Endometrium (tissue), 2 donors: ENCODE measurements at regions not wholly inside any gene's neighbourhood (a gene's known extent, or its start where the extent isn't known, plus 50 kb on each side); places are given as distances from the start of the nearest gene placed in this dataset.

Source experiments
- FAIRE-seq: peaks from 2 replicates; lab custom pipeline; 2012; peaks lifted over from hg19 to GRCh38; lab: Jason Lieb, UNC
- donor health status: control.
- donor health status: control.

DNA sequence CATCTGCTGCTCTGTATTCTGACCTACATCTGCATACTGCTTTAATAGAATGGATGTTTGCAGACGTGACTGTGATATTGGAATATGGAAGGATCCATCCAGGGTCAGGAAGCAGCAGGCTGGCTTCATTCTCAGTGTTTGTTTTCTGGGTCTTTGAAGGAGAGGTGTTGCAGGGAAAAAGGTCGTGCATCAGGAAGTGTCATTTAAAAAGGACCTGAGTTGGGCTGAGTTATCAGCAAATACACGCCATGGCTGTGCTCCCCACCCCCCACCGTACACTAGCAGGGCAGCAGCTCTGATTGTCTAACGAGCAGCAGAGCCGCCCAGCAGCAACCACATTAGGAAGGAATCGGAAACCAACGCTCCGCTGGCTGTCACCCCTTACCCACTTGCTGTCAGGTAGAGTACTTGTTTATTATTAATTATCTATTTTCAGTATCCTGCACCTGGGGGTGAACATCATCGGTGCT, 63.1 kb upstream of the STEAP1B start:
- no peak for FAIRE-seq

DNA sequence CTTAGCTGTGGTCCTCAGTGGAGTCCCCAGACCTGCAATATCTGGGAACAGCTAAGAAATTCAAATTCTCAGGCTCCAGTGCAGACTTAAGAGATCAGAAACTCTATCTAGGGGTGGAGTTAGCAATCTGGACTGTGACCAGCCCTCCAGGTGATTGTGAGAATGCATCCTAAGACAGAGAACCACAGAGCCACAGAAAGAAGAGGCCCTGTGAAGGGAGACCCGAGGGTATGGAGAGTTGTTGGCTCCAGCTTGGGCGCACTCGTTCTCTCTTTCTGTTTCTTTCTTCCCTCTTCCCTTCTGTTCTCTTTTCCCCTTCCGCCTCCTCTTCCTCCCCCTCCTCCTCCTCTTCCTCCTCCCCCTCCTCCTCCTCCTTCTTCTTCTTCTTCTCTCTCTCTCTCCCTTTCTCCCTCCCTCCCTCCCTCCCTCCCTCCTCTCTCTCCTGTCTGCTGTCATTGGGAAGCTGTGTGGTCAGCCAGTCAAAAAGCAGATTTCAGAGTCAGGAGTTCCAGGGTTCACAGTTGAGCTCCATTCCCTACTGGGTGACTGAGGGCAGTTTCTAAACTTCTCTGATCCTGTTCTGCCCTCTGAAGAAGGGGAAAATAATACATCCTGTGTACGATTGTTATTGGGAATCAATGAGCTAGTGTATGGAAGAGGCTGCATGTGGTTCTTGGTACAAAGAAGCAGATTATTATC, 62.1 kb upstream of the STEAP1B start:
- FAIRE-seq = no peak

DNA sequence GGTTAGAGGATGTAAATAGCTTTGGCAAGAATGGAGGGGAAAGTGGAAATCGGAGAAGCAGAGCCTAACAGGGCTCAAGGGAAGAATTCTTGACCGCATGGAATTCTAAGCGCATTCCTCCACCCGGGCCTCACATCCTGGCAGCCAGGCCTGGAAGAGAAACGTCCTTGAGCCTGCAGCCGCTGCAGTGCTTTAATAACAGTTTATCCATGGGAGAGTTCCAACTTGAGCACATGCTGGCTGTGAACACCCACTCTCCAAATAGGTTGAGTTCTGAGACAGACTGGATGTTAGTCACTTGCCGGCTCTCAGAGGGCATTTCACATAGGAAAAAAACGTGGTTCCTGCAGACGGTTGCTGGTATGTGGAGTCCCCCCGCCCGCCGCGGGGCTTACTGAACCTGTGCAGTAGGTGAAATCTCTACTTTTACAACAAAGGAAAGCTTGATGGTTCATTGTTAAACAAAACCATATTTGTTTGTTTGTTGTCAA, 61.4 kb upstream of the STEAP1B start:
- FAIRE-seq = no peak

DNA sequence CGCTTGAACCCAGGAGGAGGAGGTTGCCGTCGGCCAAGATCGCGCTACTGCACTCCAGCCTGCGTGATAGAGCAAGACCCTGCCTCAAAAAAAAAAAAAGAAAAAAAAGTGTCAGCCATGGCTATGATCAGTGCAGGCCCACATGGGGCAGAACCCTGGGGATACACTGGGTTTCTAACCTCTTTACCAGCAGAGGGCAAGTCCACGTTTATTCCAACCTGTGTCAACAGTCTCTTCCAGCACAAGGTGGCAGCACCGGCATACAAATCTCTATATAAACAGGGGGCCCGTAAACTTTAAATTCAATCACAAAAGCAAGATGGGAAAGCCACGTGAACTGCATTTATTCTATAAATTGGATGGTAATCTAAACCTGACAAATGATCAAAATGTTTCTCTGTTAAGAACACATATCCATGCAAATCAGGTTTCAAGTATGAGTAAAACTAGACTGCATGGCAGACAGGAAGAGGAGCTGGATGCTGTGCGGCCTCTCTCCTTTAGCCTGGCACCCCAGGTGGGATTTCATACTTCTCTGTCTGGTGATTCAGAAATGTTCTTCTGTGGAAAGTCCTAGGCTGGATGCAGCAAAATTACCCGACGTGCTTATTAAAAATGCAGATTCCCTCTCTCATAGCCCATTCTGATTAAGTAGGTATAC, 60.0 kb upstream of the STEAP1B start:
- peak; percentile 53 for FAIRE-seq

DNA sequence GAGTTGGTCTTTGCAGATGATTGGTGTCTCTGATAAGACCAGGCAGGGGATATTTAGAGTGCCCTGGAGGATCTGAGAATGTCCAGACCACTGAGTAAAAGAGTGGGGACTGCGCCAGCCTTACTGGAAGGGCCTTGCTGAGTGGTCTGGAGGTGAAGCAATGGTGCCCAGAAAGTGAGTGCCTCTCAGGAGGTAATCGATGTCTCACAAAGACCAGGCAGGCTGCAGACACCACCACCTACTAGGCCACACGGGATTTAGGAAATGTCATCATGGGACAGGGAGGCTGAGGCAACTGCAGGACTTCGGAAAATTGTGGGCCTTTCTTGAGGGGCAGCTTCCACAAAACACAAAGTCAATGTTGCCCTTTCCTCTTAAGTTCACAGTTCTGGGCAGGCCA, 57.2 kb upstream of the STEAP1B start:
- FAIRE-seq = no peak

DNA sequence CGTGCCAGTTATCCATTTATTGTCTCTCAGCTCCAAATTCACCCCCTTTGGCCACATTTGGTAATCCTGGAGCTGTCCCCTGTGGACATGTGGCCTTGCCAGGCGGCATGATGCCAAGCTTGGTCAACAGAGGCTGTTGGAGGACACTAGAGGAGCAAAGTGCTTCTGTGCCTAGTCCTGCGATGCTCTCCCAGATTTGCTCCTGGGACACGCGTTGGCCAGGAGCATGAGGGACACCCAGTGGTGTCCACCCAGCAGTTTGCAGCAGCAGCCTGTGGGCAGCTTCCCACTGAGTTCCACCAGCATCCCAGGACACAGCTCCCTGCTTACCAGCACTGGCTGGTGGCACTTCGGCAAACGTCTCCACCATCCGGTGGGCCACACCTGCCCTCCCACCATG, 55.5 kb upstream of the STEAP1B start:
- FAIRE-seq = no peak

DNA sequence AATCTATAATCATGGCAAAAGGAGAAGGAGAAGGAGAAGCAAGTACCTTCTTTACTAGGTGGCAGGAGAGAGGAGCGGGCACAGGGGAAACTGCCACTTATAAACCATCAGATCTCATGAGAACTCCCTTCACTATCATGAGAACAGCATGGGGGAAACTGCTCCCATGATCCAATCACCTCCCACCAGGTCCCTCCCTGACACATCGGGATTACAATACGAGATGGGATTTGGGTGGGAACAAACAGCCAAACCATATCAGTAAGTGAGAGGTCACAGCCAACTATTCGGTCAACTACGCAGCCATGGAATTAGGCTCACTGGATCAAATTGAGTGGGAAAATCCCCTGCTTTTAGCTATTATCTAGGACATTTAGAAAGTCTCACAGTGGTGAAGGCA, 54.2 kb upstream of the STEAP1B start:
- FAIRE-seq = no peak

DNA sequence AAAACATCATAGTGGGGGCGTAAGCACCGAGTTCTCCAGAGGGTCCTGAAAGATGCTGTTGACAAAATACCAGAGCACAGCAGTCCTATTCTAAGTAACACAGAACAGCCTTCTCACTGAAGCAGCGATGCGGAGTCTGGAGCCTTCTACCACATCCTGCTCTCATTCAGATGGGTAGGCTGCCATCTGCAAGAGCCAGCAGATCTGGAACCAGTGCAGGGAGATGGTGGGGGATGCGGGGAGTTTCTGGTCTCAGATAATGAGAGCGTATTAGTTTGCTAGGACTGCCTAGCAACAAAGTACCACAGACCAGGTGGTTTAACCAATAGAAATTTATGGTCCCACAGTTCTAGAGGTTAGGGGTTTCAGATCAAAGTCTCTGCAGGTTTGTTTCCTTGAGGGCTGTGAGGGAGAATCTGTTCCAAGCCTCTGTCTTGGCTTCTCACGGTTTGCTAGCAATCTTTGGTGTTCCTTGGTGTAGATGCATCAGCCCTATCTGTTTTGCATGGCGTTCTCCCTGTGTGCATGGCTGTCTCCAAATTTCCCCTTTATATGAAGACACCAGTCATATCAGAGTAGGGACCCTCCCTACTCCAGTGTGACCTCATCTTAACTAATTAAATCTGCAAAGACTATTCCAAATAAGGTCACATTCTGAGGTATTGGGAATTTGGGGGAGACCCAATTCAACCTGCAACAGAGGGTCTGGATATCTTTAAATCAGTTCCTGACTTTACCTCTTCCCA, 52.0 kb upstream of the STEAP1B start:
- no peak for FAIRE-seq

DNA sequence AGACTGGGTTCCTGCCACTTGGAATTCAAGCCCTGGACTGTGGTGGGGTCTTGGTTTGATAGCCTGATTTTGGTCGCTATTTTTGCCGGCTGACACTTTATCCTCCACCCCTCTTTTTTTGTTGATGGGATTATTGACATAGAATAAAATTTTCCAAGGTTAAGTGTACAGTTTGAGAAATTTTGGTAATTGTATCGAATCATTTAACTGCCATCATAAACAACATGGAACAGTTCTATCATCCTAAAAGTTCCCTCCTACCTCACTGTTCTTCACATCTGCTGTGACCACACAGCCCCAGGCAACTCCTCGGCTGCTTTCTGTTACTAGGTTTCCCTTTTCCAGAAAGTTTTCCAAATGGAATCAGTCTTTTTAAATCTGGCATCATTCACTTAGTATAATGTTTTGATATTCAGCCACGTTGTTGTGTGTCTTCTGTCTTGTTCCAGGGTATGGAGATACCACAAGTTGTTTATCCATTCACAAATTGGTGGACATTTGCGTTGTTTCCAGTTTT, 50.6 kb upstream of the STEAP1B start:
- no peak for FAIRE-seq

DNA sequence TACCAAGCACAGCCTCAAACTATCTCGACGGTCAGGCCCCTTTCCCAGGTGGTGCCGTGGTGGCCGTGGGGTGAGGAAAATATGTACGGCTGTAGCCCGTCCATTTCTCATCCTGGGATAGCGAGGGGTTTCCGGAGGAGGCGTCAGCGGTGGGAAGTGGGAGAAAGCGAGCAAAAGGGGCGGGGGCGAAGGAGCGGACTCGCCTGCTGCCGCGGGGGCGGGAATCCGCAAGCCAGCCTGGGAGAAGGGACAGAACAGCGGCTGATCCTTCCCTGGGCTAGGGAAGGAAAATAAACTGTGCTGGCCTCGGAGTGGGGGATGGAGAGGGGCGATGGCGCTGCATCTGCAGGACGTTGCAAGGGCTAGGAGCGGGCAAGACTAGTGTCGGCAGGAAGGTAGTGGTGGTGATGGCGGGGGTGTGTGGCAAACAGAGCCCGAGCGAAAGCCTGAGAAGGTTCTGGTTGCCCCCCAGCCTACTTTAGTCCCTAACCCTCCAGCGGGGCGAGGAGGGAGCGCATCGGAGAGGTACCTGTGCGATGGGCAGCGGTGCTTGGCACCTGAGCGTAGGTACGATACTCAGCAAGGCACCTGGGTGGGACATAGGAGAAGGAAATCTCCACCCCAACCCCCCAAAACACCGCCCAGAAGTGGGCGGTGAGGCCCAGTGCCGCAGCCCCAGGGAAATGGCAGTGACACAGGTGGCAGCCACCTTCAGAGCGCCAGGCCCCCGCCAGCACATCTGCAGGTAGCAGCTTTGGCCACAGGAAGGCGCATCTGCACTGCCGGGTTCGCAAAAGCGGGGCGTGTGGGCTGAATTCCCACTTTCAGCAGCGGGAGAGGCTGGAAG, 49.9 kb upstream of the STEAP1B start:
- no peak for FAIRE-seq
